Nephron progenitor cell (in vitro differentiated cells): ENCODE measurements at regions not wholly inside any gene's neighbourhood (a gene's known extent, or its start where the extent isn't known, plus 50 kb on each side); places are given as distances from the start of the nearest gene placed in this dataset.

Experiments
- DNase-seq: peaks from one replicate; pipeline ENCODE4 v3.0.0; 2021
- H3K27ac Mint-ChIP-seq: 2 replicates; pipeline ENCODE4 v1.8.0; 2021; ENCODE audit warnings: mild to moderate bottlenecking, moderate library complexity, mixed read lengths
- H3K27me3 Mint-ChIP-seq: 2 replicates; pipeline ENCODE4 v1.8.0; 2021; ENCODE audit warnings: mild to moderate bottlenecking, low read depth, mixed read lengths; ENCODE audit not compliant: poor library complexity
- H3K36me3 Mint-ChIP-seq: 2 replicates; pipeline ENCODE4 v1.8.0; 2021; ENCODE audit warnings: low read depth, mixed read lengths
- H3K4me1 Mint-ChIP-seq: 2 replicates; pipeline ENCODE4 v1.8.0; 2021; ENCODE audit warnings: mixed read lengths
- H3K4me3 Mint-ChIP-seq: 2 replicates; pipeline ENCODE4 v1.8.0; 2021; ENCODE audit warnings: mild to moderate bottlenecking, moderate library complexity, mixed read lengths
- H3K9me3 Mint-ChIP-seq: 2 replicates; pipeline ENCODE4 v1.8.0; 2021; ENCODE audit warnings: mild to moderate bottlenecking, moderate library complexity, mixed read lengths
- TF ChIP-seq, protein P1 (sequence below): fragments of 200-600 bp; sonication (generic); IDR thresholded peaks from 2 replicates; pipeline ENCODE4 v1.5.0; 2021; ENCODE audit warnings: antibody characterized with exemption

- H3K9me3 Mint-ChIP-seq = peaks cover 40% of the 10 kb centered on the region
- DNase-seq = no peak
- no peak overlapping the region for H3K4me3 Mint-ChIP-seq
- H3K27me3 Mint-ChIP-seq = no peaks in the 10 kb centered on the region
- TF ChIP-seq, protein P1, sequence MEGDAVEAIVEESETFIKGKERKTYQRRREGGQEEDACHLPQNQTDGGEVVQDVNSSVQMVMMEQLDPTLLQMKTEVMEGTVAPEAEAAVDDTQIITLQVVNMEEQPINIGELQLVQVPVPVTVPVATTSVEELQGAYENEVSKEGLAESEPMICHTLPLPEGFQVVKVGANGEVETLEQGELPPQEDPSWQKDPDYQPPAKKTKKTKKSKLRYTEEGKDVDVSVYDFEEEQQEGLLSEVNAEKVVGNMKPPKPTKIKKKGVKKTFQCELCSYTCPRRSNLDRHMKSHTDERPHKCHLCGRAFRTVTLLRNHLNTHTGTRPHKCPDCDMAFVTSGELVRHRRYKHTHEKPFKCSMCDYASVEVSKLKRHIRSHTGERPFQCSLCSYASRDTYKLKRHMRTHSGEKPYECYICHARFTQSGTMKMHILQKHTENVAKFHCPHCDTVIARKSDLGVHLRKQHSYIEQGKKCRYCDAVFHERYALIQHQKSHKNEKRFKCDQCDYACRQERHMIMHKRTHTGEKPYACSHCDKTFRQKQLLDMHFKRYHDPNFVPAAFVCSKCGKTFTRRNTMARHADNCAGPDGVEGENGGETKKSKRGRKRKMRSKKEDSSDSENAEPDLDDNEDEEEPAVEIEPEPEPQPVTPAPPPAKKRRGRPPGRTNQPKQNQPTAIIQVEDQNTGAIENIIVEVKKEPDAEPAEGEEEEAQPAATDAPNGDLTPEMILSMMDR = no peak
- peaks cover 9% of the 10 kb centered on the region for H3K36me3 Mint-ChIP-seq
- no peaks in the 10 kb centered on the region for H3K4me1 Mint-ChIP-seq
- no peak overlapping the region for H3K27ac Mint-ChIP-seq
These were observed 294.4 kb downstream of the PRDM2 start for GRCh38 chr1:13994386-13994785.

- Mint-ChIP-seq H3K4me1 (no peaks in the 10 kb centered on the region), H3K27ac (no peak overlapping the region), H3K4me3 (no peak overlapping the region), H3K9me3 (peaks cover 56% of the 10 kb centered on the region), H3K27me3 (peaks cover 5% of the 10 kb centered on the region), H3K36me3 (peaks cover 9% of the 10 kb centered on the region)
- TF ChIP-seq, protein P1 = no peak
- no peak for DNase-seq
These were observed 296.3 kb downstream of the PRDM2 start for GRCh38 chr1:13996334-13996733.

GRCh38 chr1:14003552-14003951, 303.6 kb downstream of the PRDM2 start:
- Mint-ChIP-seq H3K27ac (no peak overlapping the region), H3K36me3 (no peaks in the 10 kb centered on the region), H3K4me3 (no peak overlapping the region), H3K4me1 (no peaks in the 10 kb centered on the region), H3K27me3 (peaks cover 12% of the 10 kb centered on the region), H3K9me3 (peaks cover 54% of the 10 kb centered on the region)
- DNase-seq = no peak
- TF ChIP-seq, protein P1 = no peak

- Mint-ChIP-seq H3K36me3 (no peaks in the 10 kb centered on the region), H3K9me3 (peaks cover 17% of the 10 kb centered on the region), H3K27ac (no peak overlapping the region), H3K4me3 (no peak overlapping the region), H3K4me1 (no peaks in the 10 kb centered on the region), H3K27me3 (peaks cover 11% of the 10 kb centered on the region)
- DNase-seq = no peak
- TF ChIP-seq, protein P1 = no peak
These were observed 309.6 kb downstream of the PRDM2 start for GRCh38 chr1:14009582-14009981.

- Mint-ChIP-seq H3K27ac (no peak overlapping the region), H3K27me3 (peaks cover 11% of the 10 kb centered on the region), H3K36me3 (no peaks in the 10 kb centered on the region), H3K9me3 (peaks cover 17% of the 10 kb centered on the region), H3K4me3 (no peak overlapping the region), H3K4me1 (no peaks in the 10 kb centered on the region)
- TF ChIP-seq, protein P1 = no peak
- no peak for DNase-seq
These were observed 310.5 kb downstream of the PRDM2 start for GRCh38 chr1:14010476-14010875.

DNA sequence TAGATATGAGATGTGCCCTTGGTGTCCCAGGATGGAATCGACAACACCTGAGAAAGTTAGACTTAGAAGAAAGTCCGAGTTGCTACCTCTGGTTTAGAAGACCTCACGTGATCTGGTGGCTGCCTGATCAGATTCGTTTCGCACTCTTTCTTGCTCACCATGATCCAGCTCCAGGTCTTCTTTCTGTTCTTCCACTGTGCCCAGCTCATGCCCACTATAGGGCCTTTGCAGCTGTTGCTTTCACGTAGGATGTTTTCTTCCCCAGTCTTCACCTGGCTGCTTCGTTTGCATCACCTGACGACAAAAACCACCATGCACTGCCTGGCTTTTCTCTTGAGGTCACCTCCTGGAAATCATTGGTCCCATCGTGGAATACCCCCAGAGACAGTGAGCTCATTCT, 311.1 kb downstream of the PRDM2 start:
- Mint-ChIP-seq H3K9me3 (peaks cover 17% of the 10 kb centered on the region), H3K27ac (no peak overlapping the region), H3K4me1 (no peaks in the 10 kb centered on the region)

More for the DNA sequence above, 311.1 kb downstream of the PRDM2 start:
- TF ChIP-seq, protein P1 = no peak
- no peak overlapping the region for H3K4me3 Mint-ChIP-seq
- no peak for DNase-seq
- H3K36me3 Mint-ChIP-seq = no peaks in the 10 kb centered on the region
- H3K27me3 Mint-ChIP-seq = peaks cover 12% of the 10 kb centered on the region
